MM.1S (cell line): ENCODE measurements at regions not wholly inside any gene's neighbourhood (a gene's known extent, or its start where the extent isn't known, plus 50 kb on each side); places are given as distances from the start of the nearest gene placed in this dataset.

ENCODE experiments used
- DNase-seq: peaks from one replicate; pipeline ENCODE4 v3.0.0-alpha.2; 2015
- H2AFZ ChIP-seq: fragments of 300-600 bp; sonication (generic); 2 replicates; pipeline ENCODE4 v1.6.0; 2016; ENCODE audit warnings: antibody characterized with exemption, low read length
- H3F3A ChIP-seq: fragments of 300-600 bp; sonication (generic); 2 replicates; pipeline ENCODE4 v1.6.1; 2016; ENCODE audit warnings: mild to moderate bottlenecking, antibody characterized with exemption, low read length, moderate library complexity, mixed read lengths; ENCODE audit not compliant: insufficient read depth
- H3K27ac ChIP-seq: fragments of 300-600 bp; sonication (generic); 2 replicates; pipeline ENCODE4 v1.5.1; 2016; ENCODE audit warnings: mild to moderate bottlenecking, low read length
- H3K27me3 ChIP-seq: fragments of 300-600 bp; sonication (generic); replicated peaks from 2 replicates; pipeline ENCODE4 v1.6.0; 2016; ENCODE audit warnings: low read length; ENCODE audit not compliant: insufficient read depth
- H3K36me3 ChIP-seq: fragments of 300-600 bp; sonication (generic); replicated peaks from 2 replicates; pipeline ENCODE4 v1.6.1; 2016; ENCODE audit warnings: mild to moderate bottlenecking, low read length, mixed read lengths; ENCODE audit not compliant: insufficient read depth
- H3K4me1 ChIP-seq: fragments of 300-600 bp; sonication (generic); 2 replicates; pipeline ENCODE4 v1.6.1; 2016; ENCODE audit warnings: low read length, mixed read lengths
- H3K4me2 ChIP-seq: fragments of 300-600 bp; sonication (generic); 2 replicates; pipeline ENCODE4 v1.6.0; 2016; ENCODE audit warnings: low read depth, low read length
- H3K4me3 ChIP-seq: fragments of 300-600 bp; sonication (generic); 2 replicates; pipeline ENCODE4 v1.5.1; 2016; ENCODE audit warnings: low read length, mixed read lengths
- H3K79me2 ChIP-seq: fragments of 300-600 bp; sonication (generic); 2 replicates; pipeline ENCODE4 v1.6.1; 2016; ENCODE audit warnings: mixed run types, low read length, mixed read lengths
- H3K9ac ChIP-seq: fragments of 300-600 bp; sonication (generic); 2 replicates; pipeline ENCODE4 v1.6.1; 2016; ENCODE audit warnings: low read length, mixed read lengths
- H3K9me2 ChIP-seq: fragments of 300-600 bp; sonication (generic); replicated peaks from 2 replicates; pipeline ENCODE4 v1.6.1; 2016; ENCODE audit warnings: mild to moderate bottlenecking, low read length, mixed read lengths; ENCODE audit not compliant: insufficient read depth
- H3K9me3 ChIP-seq: fragments of 300-600 bp; sonication (generic); replicated peaks from 2 replicates; pipeline ENCODE4 v1.6.1; 2016; ENCODE audit warnings: mild to moderate bottlenecking, low read length, mixed read lengths; ENCODE audit not compliant: insufficient read depth
- H4K20me1 ChIP-seq: fragments of 300-600 bp; sonication (generic); 2 replicates; pipeline ENCODE4 v1.6.1; 2016; ENCODE audit warnings: mild to moderate bottlenecking, low read length, moderate library complexity, mixed read lengths; ENCODE audit not compliant: insufficient read depth
- EZH2 ChIP-seq: fragments of 300-600 bp; sonication (generic); optimal IDR thresholded peaks from 2 replicates; pipeline ENCODE3; 2017; ENCODE audit warnings: low read depth, mild to moderate bottlenecking, antibody characterized with exemption, low read length, mixed read lengths
- EZH2phosphoT487 ChIP-seq: fragments of 300-600 bp; sonication (generic); IDR thresholded peaks from 2 replicates; pipeline ENCODE4 v1.6.1; 2018; ENCODE audit warnings: antibody characterized with exemption, low read length
- TF ChIP-seq, protein P1 (sequence below): fragments of 300-600 bp; sonication (generic); IDR thresholded peaks from 2 replicates; pipeline ENCODE4 v1.5.1; 2016; ENCODE audit warnings: antibody characterized with exemption, low read length, mixed read lengths

DNA sequence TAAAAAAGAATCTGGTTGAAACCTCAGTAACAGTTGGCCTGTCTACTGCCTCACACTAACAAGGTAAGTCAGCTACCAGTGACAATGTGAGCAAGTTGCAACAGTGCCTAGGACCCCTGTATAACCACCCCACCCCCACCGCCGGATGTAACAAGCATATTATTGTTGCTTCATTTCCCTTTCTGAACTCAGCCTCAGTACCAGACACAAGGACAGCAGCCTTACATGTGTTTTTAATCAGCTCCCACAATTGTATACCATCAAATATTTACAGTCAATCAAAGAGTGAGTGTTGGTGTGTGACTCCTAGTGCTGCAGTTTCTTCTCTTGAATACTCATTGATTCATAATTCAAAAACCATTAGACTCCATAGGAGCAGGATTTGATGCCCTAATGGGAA lies 96.4 kb downstream of the PYDC2 start:
- TF ChIP-seq EZH2phosphoT487: no peak
- no peak for TF ChIP-seq EZH2
- TF ChIP-seq, protein P1, sequence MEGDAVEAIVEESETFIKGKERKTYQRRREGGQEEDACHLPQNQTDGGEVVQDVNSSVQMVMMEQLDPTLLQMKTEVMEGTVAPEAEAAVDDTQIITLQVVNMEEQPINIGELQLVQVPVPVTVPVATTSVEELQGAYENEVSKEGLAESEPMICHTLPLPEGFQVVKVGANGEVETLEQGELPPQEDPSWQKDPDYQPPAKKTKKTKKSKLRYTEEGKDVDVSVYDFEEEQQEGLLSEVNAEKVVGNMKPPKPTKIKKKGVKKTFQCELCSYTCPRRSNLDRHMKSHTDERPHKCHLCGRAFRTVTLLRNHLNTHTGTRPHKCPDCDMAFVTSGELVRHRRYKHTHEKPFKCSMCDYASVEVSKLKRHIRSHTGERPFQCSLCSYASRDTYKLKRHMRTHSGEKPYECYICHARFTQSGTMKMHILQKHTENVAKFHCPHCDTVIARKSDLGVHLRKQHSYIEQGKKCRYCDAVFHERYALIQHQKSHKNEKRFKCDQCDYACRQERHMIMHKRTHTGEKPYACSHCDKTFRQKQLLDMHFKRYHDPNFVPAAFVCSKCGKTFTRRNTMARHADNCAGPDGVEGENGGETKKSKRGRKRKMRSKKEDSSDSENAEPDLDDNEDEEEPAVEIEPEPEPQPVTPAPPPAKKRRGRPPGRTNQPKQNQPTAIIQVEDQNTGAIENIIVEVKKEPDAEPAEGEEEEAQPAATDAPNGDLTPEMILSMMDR: no peak
- no peak overlapping the region for H3K27ac ChIP-seq

DNA sequence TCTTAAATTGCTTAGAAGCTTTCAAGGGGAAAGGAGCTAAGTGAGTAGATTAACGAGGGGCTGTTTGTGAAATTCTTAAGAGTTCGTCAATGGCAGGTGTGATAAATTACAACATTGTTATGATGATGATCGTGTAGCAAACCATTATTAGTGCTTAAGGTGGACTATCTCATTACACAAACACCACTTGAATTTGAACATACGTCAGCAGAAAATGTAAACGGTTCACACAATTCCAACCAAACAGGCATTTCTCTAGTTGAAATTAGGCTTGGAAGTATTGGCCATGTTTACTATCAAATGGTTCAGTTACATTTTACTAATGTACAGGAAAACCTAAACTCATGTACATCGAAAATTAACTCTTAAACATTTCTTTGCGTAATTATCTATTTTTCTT lies 102.8 kb downstream of the PYDC2 start:
- Histone ChIP-seq H3K4me1 (no peaks in the 10 kb centered on the region), H3K27ac (no peak overlapping the region), H3K4me3 (no peak overlapping the region), H2AFZ (no peak overlapping the region), H3K9me2 (no peaks in the 10 kb centered on the region), H3K79me2 (no peaks in the 10 kb centered on the region), H3F3A (no peaks in the 10 kb centered on the region), H3K4me2 (no peak overlapping the region), H3K9me3 (no peaks in the 10 kb centered on the region), H3K36me3 (no peaks in the 10 kb centered on the region), H3K9ac (no peak overlapping the region), H3K27me3 (no peaks in the 10 kb centered on the region), H4K20me1 (no peaks in the 10 kb centered on the region)
- no peak for TF ChIP-seq EZH2phosphoT487
- TF ChIP-seq EZH2: no peak
- TF ChIP-seq, protein P1: no peak
- DNase-seq: no peak

More for the DNA sequence above, 96.4 kb downstream of the PYDC2 start:
- Histone ChIP-seq H3K27me3 (no peaks in the 10 kb centered on the region), H3K9me3 (no peaks in the 10 kb centered on the region), H3K9me2 (no peaks in the 10 kb centered on the region), H2AFZ (no peak overlapping the region), H3K4me2 (no peak overlapping the region), H3K4me3 (no peak overlapping the region), H3K36me3 (no peaks in the 10 kb centered on the region), H3K9ac (no peak overlapping the region), H4K20me1 (no peaks in the 10 kb centered on the region), H3K79me2 (no peaks in the 10 kb centered on the region), H3F3A (no peaks in the 10 kb centered on the region), H3K4me1 (no peaks in the 10 kb centered on the region)
- DNase-seq: no peak

DNA sequence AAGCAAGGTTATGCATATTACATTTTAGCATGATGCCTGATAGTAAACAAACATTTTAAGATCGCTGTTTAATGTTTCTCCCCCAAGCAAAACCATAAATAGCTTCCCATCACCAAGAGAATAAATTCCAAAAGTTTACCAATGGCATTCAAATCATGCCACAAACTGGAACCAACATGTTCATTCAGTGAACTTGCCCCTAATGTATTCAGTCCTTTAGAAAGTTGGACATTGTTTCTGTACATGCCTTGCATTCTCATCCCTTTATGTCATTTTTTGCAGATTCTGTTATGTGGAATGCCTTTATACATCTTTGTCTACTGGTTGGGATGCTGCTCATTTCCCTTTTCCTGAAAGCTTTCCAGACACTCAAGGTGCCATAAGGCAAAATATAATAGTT lies 105.5 kb downstream of the PYDC2 start:
- Histone ChIP-seq H3K27me3 (no peaks in the 10 kb centered on the region), H3K9me3 (no peaks in the 10 kb centered on the region), H3K9me2 (no peaks in the 10 kb centered on the region), H3K4me3 (no peak overlapping the region), H3K79me2 (no peaks in the 10 kb centered on the region), H3K9ac (no peak overlapping the region), H3K27ac (no peak overlapping the region), H2AFZ (no peak overlapping the region), H3F3A (no peaks in the 10 kb centered on the region), H3K4me1 (no peaks in the 10 kb centered on the region), H4K20me1 (no peaks in the 10 kb centered on the region), H3K4me2 (no peak overlapping the region), H3K36me3 (no peaks in the 10 kb centered on the region)
- TF ChIP-seq EZH2 (no peak), EZH2phosphoT487 (no peak)
- TF ChIP-seq, protein P1: no peak
- no peak for DNase-seq
